GM21367 (cell line): ENCODE measurements at regions not wholly inside any gene's neighbourhood (a gene's known extent, or its start where the extent isn't known, plus 50 kb on each side); places are given as distances from the start of the nearest gene placed in this dataset.
"Not testable (repeated sequence)": the region's sequence is repeated elsewhere in the genome, so short reads cannot be mapped to it uniquely, and the experiment has no call there.

Source experiments
- ATAC-seq: cut with Tn5 transposase; IDR thresholded peaks from one replicate; pipeline ENCODE4 v1.9.1; 2021; ENCODE audit not compliant: unreplicated experiment

DNA sequence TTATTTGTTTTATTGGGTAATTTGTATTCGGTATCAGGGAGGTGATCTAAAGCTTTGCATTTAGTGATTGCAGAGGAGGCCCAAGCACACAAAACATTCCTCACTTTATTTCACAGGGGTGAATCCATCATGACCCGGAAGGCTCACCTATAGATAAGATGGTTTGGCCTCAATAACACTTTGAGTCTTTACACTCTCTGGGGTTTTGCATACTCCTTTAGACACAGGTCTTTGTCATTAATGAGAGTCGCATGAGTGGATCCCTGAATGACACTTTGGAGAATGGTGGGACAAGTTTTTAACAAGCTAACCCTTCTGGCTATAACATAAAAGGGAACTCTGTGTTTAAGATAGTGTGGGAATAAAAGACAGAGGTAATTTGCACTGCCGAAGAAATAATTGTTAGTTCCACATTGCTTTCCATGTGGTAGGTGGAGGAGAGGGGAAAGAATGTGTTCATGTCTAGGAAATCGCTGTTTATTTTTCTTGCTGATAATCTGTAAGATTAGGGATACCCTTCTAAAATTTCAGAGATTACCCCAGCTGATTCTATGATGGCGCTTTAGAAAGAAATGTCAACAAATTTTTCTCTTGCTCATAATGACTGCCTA lies 455.8 kb downstream of the TFEC start:
- ATAC-seq: no peak

DNA sequence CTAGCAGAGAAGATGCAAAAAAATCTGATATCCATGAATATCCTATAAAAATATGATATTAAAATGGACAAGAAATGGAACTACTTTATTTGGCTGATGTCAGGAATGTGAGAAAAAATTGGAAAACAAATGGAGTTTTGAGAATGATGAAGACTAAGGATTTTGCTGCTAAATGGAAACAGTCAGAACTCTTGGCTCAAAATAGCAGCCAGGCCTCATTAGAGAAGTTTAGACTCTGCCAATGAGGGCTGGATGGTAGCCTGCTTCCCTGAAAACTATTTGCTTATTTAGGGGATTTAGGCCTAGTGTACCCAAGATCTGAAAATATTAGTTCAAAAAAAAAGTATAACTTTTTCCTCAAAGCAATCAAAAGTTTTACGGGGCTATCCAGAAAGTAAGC lies 458.5 kb downstream of the TFEC start:
- ATAC-seq: no peak

DNA sequence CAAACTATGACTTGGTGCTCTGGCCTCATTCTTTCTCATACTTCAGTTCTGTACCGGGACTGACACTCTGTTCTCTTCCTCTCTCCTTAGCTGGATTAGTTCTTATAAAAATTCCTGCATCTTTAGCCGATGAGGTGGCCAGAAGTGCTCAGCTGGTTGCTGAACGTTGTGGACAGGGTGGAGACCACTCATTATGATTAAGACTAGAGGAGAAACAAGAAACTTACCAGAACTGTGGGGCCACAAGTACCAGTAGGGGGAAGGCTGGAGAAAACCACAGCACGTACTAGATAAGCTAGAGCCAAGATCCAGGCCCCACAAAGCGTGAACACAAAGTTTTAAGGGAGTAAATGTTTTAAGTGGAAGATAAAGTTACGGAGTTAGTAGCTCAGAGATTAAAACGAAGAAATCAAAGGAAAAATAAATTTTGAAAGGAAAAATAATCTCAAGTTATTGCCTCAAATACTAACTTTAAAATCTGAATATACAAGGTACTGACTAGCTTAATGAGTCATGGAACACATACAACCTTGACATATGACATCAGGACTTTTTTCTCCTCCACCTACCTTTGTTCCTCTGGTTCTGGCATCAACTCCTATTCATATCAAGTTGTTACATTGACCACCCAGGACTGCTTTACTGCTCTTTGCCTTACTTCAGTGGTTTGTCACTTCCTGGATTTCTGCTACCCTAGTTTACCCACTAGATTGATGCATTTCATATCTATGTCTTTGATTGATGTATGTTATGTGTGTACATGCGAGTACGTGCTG lies 469.0 kb downstream of the TFEC start:
- ATAC-seq: no peak

DNA sequence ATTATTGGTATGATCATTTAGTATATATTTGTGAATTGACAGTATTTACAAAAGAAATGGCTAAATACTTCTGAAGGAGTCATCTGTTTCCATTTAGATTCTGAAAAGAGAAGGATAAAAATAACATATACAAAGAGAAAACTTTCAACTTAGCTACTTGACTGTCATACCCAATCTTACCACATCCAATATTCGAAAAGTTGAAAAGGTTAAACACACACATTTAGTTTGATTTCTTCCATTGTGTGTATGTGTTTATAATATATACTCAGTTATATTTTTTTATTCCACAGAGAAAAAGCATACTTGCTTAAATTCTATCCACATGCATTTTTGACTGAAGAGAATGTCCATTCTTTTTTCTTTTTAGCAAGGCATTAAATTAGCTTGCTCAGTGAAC lies 470.7 kb downstream of the TFEC start:
- no peak for ATAC-seq

DNA sequence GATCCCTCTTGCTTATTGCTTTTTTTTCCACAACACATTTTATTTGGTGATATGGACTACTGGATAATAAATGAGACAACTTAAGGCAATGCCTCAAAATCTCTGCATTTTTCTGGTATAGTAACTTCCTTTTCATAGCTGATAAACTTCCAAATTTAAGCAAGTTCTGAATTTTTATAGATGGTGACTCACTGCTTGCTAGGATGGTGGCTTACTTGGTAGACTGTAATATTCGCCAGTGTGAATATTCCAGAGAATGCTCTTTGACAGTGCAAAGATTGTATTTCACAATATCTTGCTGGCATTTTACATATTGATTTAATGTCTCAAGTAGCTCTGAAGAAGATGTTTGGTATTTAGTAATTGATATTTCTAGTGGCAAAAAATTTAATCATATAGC lies 472.4 kb downstream of the TFEC start:
- no peak for ATAC-seq

DNA sequence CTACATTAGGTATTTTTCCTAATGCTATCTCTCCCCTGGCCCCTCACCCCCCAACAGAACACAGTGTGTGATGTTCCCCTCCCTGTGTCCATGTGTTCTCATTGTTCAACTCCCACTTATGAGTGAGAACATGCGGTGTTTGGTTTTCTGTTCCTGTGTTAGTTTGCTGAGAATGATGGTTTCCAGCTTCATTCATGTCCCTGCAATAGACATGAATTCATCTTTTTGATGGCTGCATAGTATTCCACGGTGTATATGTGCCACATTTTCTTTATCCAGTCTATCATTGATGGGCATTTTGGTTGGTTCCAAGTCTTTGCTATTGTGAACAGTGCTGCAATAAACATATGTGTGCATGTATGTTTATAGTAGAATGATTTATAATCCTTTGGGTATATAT lies 473.3 kb downstream of the TFEC start:
- not testable (repeated sequence) for ATAC-seq

DNA sequence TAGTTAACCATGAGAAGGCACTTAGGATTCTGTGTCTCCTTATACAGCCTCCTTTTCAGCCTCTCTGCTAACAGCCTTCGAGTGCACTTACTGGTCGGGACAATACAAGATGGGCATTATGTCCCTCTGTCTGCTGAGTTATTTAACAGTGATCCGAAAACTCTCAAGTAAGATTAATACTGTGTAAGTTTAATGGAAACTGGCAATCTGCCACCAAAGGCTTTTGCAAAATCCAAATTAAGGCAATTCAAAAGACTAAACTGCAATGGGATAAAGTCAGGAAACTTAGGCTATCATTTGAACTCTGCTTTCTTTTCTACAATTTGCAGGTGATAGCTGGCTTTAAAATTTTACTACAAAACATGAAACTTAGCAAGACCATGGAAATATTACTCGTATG lies 477.8 kb downstream of the TFEC start:
- ATAC-seq: no peak

DNA sequence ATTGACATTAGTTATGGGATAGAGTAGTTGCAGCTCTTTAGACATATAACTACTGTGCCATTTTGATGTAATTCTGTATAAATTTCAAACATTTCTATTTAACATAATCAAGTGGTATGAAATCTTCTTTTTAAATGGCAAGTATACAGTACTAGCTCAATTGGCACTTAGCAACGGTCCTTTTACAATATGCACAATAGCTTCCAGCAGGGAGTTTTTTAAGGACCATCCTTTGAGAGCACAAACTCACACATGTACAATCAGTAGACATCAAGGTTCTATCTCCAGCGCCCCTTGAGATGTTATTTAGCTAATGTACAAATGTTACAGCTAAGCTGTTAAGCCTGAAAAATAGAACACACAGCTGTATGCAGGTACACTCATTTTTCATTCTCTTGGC lies 480.7 kb downstream of the TFEC start:
- no peak for ATAC-seq

DNA sequence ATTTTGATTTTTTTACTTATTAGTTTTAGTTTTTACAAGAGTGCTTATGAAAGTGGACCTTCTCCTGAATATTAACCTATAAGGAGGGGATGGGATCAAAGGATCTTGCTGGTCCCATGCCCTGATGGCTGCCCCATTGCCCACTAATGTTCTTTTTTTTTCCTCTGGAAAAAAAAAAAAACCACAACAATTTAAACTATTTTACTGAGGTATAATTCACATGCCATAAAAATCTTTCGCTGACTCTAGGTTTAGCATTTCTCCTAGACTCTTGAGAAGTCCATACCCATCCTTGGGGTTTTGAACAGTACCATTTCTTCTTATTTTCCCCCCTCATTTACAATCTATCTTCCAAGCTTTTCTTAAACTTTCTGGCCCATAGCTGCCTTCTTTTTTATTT lies 481.8 kb downstream of the TFEC start:
- ATAC-seq: no peak

DNA sequence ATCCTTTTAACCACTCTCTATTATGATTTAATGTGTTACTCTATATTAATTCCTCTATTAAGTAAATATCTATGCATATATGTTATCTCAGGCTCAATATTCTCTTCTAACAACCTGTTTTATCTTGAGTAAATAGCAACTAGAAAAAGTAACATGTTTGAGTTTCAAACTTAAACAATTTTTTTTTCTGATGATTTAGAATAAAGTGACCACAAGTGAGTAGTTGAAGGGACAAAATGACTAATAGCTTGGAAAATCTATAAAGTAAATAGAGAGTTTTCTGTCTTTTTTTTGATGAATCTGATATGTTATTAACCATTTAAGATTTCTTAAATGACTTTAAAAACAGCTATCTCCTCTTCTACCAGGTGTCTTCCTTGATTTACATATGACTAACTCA lies 483.8 kb downstream of the TFEC start:
- ATAC-seq: no peak

DNA sequence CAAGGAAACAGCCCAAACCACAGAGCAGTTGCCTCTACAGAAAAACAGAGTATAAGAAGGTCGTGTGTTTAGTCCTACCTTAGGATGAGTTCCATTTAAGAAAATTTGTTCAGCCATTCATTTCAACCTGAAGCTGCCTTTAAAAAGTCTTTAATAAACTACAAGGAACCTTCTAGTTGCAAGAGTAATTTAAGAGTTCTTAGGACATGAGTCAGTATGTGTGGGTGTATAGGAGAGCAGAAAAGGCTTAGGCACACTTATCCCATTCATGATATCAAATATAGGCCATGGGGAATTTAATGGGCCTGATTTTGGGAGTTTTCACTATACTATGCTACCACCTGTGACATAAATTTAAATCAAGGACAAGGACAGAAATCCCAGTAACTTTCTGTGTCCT lies 496.8 kb downstream of the TFEC start:
- no peak for ATAC-seq

DNA sequence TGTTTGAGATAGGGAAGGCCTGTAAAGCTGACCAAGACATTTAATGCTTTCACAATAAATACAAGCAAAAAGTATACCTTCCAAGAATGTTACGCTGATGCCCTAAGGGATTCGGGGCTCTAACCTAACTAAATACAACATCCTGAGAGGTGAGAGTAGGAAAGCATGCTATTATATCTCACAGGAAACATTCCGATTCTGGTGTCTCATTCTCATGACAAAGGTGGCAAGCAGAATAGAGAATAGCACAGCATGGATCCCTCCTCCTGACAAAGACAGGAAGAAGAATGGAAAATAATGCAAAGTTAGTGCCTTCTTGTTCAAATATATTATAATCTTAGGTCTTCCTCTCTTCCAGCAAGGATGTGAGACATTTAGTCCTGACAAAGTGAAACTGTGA lies 504.3 kb downstream of the TFEC start:
- ATAC-seq: no peak

DNA sequence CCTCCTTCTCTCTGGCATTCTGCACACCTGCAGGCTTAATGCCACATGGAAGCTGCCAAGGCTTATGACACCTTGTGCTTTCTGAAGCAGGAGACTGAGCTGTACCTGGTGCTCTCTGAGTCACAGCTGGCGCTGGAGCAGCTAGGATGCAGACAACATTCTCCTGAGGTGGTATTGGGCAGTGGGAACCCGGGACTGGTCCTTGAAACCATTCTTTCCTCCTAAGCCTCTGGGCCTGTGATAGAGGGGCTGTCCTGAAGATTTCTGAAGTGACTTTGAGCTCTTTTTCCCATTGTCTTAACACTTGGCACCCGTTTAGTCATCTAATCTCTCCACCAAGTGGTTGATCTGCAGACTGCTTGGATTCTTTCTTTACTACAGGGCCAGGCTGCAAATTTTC lies 508.4 kb downstream of the TFEC start:
- no peak for ATAC-seq

DNA sequence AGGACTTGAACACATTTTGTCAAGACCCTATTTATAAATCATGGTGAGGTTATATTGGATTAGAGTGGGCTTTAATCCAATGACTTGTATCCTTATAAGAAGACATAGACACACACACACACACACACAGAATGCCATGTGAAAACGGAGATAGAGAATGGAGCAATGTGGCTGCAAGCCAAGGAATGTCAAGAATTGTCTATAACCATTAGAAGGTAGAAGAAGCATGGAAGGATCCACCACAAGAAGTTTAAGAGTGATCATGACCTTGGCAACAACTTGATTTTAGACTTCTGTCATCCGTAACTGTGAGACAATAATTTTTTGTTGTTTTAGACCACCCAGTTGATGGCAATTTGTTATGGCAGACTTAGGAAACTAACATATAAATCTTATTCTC lies 514.2 kb downstream of the TFEC start:
- ATAC-seq: no peak

DNA sequence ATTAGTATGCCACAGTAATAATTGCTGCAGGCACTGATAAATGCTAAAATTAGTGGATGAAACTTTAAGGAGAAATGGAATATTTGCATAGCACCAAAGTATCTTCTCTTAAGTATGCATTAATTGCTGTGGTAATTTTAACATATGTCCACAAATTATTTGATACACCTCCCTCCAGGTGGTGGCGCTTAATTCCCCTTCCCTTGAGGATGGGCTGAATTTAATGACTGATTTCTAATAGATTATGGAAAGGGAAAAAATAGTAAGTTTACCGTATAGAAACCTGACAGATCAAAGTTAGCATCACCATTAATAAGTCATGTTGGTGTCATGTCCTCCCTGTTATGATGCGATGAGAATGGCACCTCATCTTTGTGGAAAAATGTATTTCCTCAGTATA lies 519.2 kb downstream of the TFEC start:
- ATAC-seq: no peak

DNA sequence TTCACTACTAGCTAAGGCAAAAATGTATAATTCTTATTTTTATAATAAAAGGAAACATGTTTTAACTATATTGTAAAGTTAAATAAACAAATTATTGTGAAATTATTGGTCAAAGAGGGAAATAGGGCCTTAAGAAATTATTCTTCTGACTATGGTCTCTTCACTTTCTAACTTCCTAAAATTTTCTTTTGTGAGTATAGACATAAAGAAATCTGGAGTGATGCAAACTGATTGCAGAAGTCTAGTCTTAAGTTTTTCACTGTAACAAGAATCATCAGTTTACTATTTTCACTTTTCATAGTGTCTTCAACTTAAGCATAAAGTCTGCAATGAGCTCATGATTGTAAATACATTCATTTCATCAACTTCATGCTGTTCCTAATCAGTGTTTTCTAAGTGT lies 525.4 kb downstream of the TFEC start:
- no peak for ATAC-seq

DNA sequence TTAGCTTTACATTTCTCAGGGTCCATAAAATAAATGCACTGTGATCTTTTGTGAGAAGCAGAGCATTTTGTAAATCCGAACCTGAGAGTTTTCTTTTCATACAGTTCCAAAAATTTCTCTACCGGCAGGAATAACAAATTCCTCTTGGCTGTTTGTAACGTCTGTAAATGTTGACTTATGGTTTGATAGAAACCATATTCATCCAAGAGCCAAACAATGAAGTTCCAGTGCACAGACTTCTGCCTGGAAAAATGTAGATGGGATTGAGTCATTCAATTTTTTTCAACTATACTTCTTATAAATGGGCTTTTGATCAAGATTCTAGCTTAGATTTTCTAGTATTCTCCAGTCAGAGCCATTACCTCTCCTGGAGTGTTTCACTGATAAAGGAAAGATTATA lies 530.6 kb downstream of the TFEC start:
- no peak for ATAC-seq

DNA sequence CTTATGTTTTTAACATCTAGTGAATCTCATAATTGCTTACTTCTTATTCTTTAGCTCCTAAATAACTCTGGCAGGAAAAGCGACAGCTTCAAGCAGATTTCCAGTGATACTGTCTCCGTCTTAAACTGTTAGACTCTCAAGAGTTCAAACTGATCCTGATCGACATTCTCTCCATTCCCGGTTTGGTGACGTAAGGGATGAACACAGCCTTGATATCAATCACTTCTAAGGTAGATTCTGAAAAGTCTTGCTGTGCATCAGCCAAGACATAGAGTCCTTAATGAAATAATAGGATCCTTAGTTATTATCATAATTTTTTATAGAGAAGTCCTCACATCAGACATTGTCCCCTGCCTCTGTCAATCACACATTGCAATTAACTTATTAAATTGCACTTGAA lies 534.6 kb downstream of the TFEC start:
- ATAC-seq: no peak

DNA sequence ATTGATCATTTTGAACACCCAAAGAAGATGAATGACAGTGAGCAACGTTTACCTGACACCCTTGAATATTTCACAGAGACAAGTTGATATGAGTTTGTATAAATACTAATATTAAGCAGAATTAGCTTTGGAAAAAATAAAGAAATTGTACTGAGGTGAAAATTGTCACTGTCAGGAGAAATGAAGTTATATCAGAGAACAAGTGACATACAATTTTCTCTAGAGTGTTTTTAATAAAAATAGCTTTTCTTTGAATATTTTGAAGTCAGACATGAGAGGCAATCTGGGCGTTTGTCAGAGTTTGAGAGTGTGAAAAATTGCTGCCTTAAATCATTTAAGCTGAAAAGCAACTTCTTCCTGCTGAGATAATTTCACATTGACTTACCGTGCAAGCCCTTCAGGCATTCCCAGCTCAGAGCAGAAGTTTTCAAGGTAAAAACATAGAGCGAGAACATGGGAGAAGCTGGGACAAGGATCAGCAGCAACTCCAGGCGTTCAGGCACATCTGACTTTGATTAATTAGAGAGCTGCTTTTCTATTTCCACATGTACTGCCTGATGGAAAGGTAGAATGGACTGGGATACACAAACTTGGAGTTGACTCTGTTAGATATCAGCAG lies 535.9 kb downstream of the TFEC start:
- no peak for ATAC-seq

DNA sequence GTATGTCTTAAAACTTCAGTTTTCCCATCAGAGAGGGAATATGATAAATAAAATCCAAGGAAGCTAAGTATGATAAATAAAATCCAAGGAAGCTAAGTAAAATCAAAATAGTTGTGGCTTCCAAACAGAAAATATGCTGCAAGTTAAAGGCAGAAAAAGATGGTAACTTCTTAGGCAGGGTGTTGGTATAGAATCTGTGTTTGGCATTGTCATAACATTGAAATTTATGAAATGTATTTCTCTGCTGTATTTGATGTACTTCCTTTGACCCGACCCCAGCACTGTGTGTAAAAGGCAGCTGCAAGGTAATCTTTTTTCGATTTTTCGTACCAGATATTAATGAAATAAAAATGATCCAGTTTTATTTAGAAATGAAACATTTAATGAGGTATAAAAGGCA lies 537.2 kb downstream of the TFEC start:
- ATAC-seq: no peak

DNA sequence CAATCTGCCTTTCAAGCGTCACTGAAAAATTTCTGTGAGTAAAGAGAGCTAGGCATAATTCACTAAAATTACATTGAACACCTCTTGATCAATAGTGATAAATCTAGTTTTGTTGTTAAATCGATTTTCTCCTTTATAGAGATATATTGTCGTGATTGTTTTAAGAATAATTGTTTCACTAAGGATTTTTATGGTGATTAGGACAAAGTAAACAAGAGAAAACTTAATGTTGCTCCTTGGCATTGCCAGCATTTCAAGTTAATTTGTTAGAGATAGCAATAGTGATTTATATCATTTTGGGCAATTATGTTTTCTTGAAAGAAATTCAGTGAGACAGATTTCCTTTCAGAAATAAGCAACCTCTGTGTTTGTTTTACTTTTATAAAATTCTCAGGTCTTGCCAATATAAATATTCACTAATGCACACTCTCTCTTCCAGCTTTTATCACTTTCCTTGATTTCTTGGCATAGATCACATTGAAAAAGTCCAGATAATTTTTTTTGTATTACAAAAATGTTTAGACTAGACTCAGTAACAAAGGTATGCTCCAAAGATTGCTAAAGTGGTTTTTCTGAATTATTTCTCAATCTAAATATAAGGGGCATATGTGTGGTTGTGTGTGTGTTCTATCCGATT lies 538.7 kb downstream of the TFEC start:
- ATAC-seq: no peak

DNA sequence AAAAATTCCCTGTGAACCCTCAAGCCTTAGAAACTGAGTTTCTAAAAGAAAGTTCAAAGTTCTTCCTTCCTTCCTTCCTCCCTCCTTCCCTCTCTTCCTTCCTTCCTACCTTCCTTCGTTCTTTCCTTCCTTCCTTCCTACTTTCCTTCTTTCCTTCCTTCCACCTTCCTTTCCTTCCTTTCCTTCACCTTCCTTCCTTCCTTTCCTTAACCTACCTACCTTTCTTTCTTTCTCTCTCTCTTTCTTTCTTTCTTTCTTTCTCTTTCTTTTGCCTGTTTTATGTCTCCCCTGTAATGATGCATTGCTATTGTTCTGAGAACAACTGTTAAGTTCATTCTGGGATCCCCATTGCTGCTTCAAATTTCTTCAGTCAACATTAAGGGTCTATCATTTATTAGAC lies 551.1 kb downstream of the TFEC start:
- ATAC-seq: no peak
